ENCODE measurements at regions not wholly inside any gene's neighbourhood (a gene's known extent, or its start where the extent isn't known, plus 50 kb on each side); places are given as distances from the start of the nearest gene placed in this dataset.

DNA sequence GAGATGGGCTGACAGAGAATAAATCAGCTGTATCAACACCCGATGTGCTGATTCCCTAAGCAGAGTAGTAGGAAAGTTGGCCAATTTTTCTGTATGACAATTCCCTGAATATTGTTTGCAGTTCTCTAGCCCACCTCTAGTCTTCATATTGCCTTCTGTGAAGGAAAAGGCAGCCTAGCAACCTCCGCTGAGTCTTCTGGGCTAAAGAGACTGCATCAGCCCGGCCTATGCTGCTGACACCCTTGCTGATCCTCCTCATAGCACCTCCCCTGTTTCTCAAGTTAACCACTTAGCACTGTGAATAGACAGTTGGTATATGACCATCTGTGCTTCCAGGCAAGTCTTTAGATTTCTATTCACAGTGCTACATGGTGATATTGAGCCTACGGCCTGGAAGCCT, 161.1 kb upstream of the EGLN3 start:
- no peak for TF ChIP-seq POLR2A (IDR thresholded peaks at IDR 0.05; ENCODE audit: low read length)
- TF ChIP-seq, protein P1, sequence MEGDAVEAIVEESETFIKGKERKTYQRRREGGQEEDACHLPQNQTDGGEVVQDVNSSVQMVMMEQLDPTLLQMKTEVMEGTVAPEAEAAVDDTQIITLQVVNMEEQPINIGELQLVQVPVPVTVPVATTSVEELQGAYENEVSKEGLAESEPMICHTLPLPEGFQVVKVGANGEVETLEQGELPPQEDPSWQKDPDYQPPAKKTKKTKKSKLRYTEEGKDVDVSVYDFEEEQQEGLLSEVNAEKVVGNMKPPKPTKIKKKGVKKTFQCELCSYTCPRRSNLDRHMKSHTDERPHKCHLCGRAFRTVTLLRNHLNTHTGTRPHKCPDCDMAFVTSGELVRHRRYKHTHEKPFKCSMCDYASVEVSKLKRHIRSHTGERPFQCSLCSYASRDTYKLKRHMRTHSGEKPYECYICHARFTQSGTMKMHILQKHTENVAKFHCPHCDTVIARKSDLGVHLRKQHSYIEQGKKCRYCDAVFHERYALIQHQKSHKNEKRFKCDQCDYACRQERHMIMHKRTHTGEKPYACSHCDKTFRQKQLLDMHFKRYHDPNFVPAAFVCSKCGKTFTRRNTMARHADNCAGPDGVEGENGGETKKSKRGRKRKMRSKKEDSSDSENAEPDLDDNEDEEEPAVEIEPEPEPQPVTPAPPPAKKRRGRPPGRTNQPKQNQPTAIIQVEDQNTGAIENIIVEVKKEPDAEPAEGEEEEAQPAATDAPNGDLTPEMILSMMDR (IDR thresholded peaks at IDR 0.05) = no peak
- TF ChIP-seq, protein P2, sequence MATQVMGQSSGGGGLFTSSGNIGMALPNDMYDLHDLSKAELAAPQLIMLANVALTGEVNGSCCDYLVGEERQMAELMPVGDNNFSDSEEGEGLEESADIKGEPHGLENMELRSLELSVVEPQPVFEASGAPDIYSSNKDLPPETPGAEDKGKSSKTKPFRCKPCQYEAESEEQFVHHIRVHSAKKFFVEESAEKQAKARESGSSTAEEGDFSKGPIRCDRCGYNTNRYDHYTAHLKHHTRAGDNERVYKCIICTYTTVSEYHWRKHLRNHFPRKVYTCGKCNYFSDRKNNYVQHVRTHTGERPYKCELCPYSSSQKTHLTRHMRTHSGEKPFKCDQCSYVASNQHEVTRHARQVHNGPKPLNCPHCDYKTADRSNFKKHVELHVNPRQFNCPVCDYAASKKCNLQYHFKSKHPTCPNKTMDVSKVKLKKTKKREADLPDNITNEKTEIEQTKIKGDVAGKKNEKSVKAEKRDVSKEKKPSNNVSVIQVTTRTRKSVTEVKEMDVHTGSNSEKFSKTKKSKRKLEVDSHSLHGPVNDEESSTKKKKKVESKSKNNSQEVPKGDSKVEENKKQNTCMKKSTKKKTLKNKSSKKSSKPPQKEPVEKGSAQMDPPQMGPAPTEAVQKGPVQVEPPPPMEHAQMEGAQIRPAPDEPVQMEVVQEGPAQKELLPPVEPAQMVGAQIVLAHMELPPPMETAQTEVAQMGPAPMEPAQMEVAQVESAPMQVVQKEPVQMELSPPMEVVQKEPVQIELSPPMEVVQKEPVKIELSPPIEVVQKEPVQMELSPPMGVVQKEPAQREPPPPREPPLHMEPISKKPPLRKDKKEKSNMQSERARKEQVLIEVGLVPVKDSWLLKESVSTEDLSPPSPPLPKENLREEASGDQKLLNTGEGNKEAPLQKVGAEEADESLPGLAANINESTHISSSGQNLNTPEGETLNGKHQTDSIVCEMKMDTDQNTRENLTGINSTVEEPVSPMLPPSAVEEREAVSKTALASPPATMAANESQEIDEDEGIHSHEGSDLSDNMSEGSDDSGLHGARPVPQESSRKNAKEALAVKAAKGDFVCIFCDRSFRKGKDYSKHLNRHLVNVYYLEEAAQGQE (IDR thresholded peaks at IDR 0.05) = no peak
- TF ChIP-seq TP53 (CRISPR knock-in tag; IDR thresholded peaks at IDR 0.05) = no peak
- TF ChIP-seq BHLHE40 (IDR thresholded peaks at IDR 0.05; ENCODE audit: low read depth, low read length) = no peak
- TF ChIP-seq CEBPB (IDR thresholded peaks at IDR 0.05) = no peak
